ENCODE measurements at regions not wholly inside any gene's neighbourhood (a gene's known extent, or its start where the extent isn't known, plus 50 kb on each side); places are given as distances from the start of the nearest gene placed in this dataset.
"Not testable (repeated sequence)": the region's sequence is repeated elsewhere in the genome, so short reads cannot be mapped to it uniquely, and the experiment has no call there.

DNA sequence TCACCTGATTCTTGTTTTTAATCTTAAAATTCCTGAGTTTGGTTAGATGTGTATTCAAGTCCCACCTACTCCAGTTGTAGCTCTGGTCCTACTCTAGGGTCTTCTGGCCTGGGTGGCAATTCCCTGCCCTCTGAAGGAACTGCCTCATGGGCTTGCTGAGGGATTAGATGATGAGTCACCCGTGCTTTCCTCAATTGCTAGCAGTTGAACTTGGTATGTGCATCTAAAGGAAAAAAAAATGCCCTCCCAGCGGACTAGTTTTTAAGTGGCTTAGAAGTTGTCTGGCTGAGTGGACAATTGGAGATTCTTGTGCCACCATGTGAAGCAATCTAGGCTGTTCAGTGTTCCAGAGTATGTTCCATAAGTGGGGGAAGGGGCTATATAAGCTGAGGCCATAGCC is 127.0 kb downstream of the CCNG2 start:
- Histone ChIP-seq H3K27ac (no peak overlapping the region), H3K9me3 (no peaks in the 10 kb centered on the region), H3K4me1 (no peaks in the 10 kb centered on the region), H3K4me2 (no peak overlapping the region), H3K4me3 (no peak overlapping the region)
- CTCF ChIA-PET = no interaction called here
- DNase-seq (ENCODE audit: low read depth in 1 of 2, low spot score in 1 of 2) = no peak
- POLR2A ChIA-PET = no interaction called here
- ATAC-seq = no peak
- 0% methylated on average over 2 of the region's 2 CpGs for WGBS (ENCODE audit: missing lambda C conversion rate)
- no peak for FAIRE-seq
- no peak for TF ChIP-seq FOSL2 (IDR thresholded peaks at IDR 0.05)
- no peak for TF ChIP-seq FOSL2 (CRISPR knock-in tag; IDR thresholded peaks at IDR 0.05)
- TF ChIP-seq TP53 (CRISPR knock-in tag; IDR thresholded peaks at IDR 0.05) = no peak
- TF ChIP-seq SMC3 (IDR thresholded peaks at IDR 0.05) = no peak
- TF ChIP-seq EP300 (IDR thresholded peaks at IDR 0.05) = no peak
- no peak for TF ChIP-seq CEBPB (IDR thresholded peaks at IDR 0.05)
- TF ChIP-seq HOXB13 (CRISPR knock-in tag; IDR thresholded peaks at IDR 0.05; ENCODE audit: low read depth) = no peak
- TF ChIP-seq RCOR1 (IDR thresholded peaks at IDR 0.05; ENCODE audit: low read depth, low read length) = no peak
- TF ChIP-seq PHF8 (IDR thresholded peaks at IDR 0.05; ENCODE audit: borderline replicate concordance, low read depth) = no peak
- TF ChIP-seq, protein P1, sequence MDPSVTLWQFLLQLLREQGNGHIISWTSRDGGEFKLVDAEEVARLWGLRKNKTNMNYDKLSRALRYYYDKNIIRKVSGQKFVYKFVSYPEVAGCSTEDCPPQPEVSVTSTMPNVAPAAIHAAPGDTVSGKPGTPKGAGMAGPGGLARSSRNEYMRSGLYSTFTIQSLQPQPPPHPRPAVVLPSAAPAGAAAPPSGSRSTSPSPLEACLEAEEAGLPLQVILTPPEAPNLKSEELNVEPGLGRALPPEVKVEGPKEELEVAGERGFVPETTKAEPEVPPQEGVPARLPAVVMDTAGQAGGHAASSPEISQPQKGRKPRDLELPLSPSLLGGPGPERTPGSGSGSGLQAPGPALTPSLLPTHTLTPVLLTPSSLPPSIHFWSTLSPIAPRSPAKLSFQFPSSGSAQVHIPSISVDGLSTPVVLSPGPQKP (IDR thresholded peaks at IDR 0.05; ENCODE audit: low read depth, low read length) = no peak

DNA sequence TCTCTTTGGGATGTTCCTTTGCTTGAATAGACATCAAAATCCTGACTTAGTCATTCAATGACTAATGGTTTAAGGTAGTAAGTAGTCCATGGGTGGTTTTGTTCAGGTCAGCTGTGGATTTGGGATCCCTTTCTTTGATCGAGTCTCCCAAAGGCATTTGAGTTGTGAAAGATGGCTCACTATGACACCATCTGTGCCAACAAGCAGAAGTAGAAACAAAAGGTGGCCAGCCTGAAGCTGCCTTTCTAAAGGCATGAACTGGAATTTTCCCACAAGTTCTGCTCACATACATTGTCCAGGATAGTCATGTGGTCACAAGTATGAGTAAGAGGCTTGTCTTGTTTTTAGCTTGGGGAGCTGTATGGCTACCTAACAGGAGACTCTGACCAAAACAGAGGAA is 129.9 kb downstream of the CCNG2 start:
- no peak for FAIRE-seq
- WGBS (ENCODE audit: missing lambda C conversion rate) = 10% methylated on average over 1 of the region's 1 CpG
- no peaks in the 10 kb centered on the region for H3K9me3 ChIP-seq
- no peak for DNase-seq (ENCODE audit: low read depth in 1 of 2, low spot score in 1 of 2)
- CTCF ChIA-PET = no interaction called here
- no peak overlapping the region for H3K4me3 ChIP-seq
- H3K27ac ChIP-seq = no peak overlapping the region
- POLR2A ChIA-PET = no interaction called here
- no peak for ATAC-seq
- H3K4me1 ChIP-seq = no peaks in the 10 kb centered on the region
- no peak overlapping the region for H3K4me2 ChIP-seq
- TF ChIP-seq GATA3 (IDR thresholded peaks at IDR 0.05; ENCODE audit: borderline replicate concordance) (no peak), FOSL2 (IDR thresholded peaks at IDR 0.05) (no peak), FOSL2 (CRISPR knock-in tag; IDR thresholded peaks at IDR 0.05) (no peak), RNF2 (IDR thresholded peaks at IDR 0.05; ENCODE audit: borderline replicate concordance, low read depth) (no peak), POLR2A (IDR thresholded peaks at IDR 0.05; ENCODE audit: low read length) (no peak), FOXS1 (CRISPR knock-in tag; IDR thresholded peaks at IDR 0.05) (no peak)

DNA sequence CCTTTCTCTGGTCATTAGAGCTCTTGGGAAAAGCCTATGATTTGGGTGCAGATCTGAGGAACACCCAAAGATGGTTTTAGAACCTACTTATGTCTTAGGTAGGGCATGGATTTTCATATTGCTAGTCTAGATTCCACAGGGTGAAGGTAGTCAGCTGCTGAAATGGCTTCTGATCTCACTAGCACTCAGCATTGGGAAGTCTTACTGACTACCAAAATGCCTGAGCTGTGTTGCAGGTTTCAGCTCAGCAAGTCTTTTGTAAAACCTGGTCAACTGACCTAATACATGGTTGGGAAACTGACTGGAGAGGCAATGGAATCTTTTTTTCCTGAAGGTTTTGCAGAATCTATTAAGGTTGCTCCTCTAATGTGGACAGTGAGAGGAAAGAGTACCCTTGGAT is 136.4 kb downstream of the CCNG2 start:
- Histone ChIP-seq H3K4me1 (no peaks in the 10 kb centered on the region), H3K9me3 (no peaks in the 10 kb centered on the region), H3K4me3 (no peak overlapping the region), H3K4me2 (no peak overlapping the region), H3K27ac (no peak overlapping the region)
- ATAC-seq = no peak
- no peak for DNase-seq (ENCODE audit: low read depth in 1 of 2, low spot score in 1 of 2)
- ChIA-PET POLR2A (no interaction called here), CTCF (interaction anchor here (0.5 kb wide), 1 partner anchor 1274 kb away, joined by 3 read pairs; no protein-coding TSS in a partner anchor)
- no peak for FAIRE-seq
- no peak for TF ChIP-seq CHD4 (IDR thresholded peaks at IDR 0.05; ENCODE audit: borderline replicate concordance)
- no peak for TF ChIP-seq FOSL2 (IDR thresholded peaks at IDR 0.05)
- TF ChIP-seq FOSL2 (CRISPR knock-in tag; IDR thresholded peaks at IDR 0.05) = no peak
- TF ChIP-seq, protein P2, sequence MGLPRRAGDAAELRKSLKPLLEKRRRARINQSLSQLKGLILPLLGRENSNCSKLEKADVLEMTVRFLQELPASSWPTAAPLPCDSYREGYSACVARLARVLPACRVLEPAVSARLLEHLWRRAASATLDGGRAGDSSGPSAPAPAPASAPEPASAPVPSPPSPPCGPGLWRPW (IDR thresholded peaks at IDR 0.05) = no peak
- TF ChIP-seq EHF (CRISPR knock-in tag; IDR thresholded peaks at IDR 0.05) = no peak
- TF ChIP-seq MAZ (IDR thresholded peaks at IDR 0.05; ENCODE audit: borderline replicate concordance, low read depth, low read length) = no peak
- no peak for TF ChIP-seq CEBPB (IDR thresholded peaks at IDR 0.05)
- no peak for TF ChIP-seq RFX5 (IDR thresholded peaks at IDR 0.05)
- TF ChIP-seq PHF8 (IDR thresholded peaks at IDR 0.05; ENCODE audit: borderline replicate concordance, low read depth) = no peak
- no peak for TF ChIP-seq ZSCAN20 (CRISPR knock-in tag; IDR thresholded peaks at IDR 0.05)
- TF ChIP-seq CBX8 (IDR thresholded peaks at IDR 0.05) = no peak
- no peak for TF ChIP-seq TFCP2L1 (CRISPR knock-in tag; IDR thresholded peaks at IDR 0.05)

DNA sequence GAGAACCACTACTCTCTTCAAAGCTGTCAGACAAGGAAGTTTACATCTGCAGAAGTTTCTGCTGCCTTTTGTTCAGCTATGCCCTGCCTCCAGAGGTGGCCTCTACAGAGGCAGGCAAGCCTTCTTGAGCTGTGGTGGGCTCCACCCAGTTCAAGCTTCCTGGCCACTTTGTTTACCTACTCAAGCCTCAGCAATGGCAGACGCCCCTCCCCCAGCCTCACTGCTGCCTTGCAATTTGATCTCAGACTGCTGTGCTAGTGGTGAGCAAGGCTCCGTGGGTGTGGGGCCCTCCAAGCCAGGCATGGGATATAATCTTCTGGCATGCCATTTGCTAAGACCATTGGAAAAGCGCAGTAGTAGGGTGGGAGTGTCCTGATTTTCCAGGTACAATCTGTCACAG is 144.0 kb downstream of the CCNG2 start:
- FAIRE-seq; H3K9me3 ChIP-seq; H3K4me1 ChIP-seq; ATAC-seq; POLR2A ChIA-PET; DNase-seq (ENCODE audit: low read depth in 1 of 2, low spot score in 1 of 2); H3K27ac ChIP-seq; H3K4me3 ChIP-seq; H3K4me2 ChIP-seq: not testable (repeated sequence)
- CTCF ChIA-PET = interaction anchor here (1.2 kb wide), 1 partner anchor 8 kb away, joined by 5 read pairs; no protein-coding TSS in a partner anchor
- no CpG with 5 or more reads among the region's 3 CpGs for WGBS (ENCODE audit: missing lambda C conversion rate)
